ENCODE measurements at regions not wholly inside any gene's neighbourhood (a gene's known extent, or its start where the extent isn't known, plus 50 kb on each side); places are given as distances from the start of the nearest gene placed in this dataset.
A peak's percentile ranks its signal among the peaks of the same experiment; 100 is the strongest.
"Not testable (repeated sequence)": the region's sequence is repeated elsewhere in the genome, so short reads cannot be mapped to it uniquely, and the experiment has no call there.

- ChIA-PET POLR2A (interaction anchor here (0.6 kb wide), 1 partner anchor 26 kb away, joined by 4 read pairs; no protein-coding TSS in a partner anchor), CTCF (no interaction called here)
- Mint-ChIP-seq H3K27me3 (no peaks in the 10 kb centered on the region), H3K9me3 (ENCODE audit: low read depth) (no peaks in the 10 kb centered on the region), H3K36me3 (ENCODE audit: low read depth) (no peaks in the 10 kb centered on the region), H3K4me1 (peaks cover 9% of the 10 kb centered on the region), H3K4me3 (no peak overlapping the region), H3K27ac (no peak overlapping the region)
- ATAC-seq (no peak), DNase-seq (no peak)
- intact Hi-C loops (cut with DNase I, micrococcal nuclease): no loop called here
These were observed 97.7 kb upstream of the IFNG-AS1 start for GRCh38 chr12:67891596-67891995.

- ChIA-PET POLR2A (interaction anchor here (0.6 kb wide), 2 partner anchors 25 to 215 kb away, joined by 3 to 4 read pairs; no protein-coding TSS in a partner anchor), CTCF (interaction anchor here (1.1 kb wide), 1 partner anchor 23 kb away, joined by 4 read pairs; no protein-coding TSS in a partner anchor)
- Mint-ChIP-seq H3K4me3 (no peak overlapping the region), H3K27me3 (no peaks in the 10 kb centered on the region), H3K36me3 (ENCODE audit: low read depth) (no peaks in the 10 kb centered on the region), H3K27ac (no peak overlapping the region), H3K4me1 (peaks cover 9% of the 10 kb centered on the region), H3K9me3 (ENCODE audit: low read depth) (no peaks in the 10 kb centered on the region)
- DNase-seq (no peak), ATAC-seq (no peak)
- intact Hi-C loops (cut with DNase I, micrococcal nuclease): no loop called here
These were observed 96.8 kb upstream of the IFNG-AS1 start for GRCh38 chr12:67892259-67893021.

GRCh38 chr12:67893022-67893580, 96.1 kb upstream of the IFNG-AS1 start:
- intact Hi-C loops (cut with DNase I, micrococcal nuclease): no loop called here
- ATAC-seq: no peak
- ChIA-PET CTCF (interaction anchor here (1.1 kb wide), 1 partner anchor 24 kb away, joined by 4 read pairs; no protein-coding TSS in a partner anchor), POLR2A (no interaction called here)
- H3K4me3 Mint-ChIP-seq: no peak overlapping the region
- H3K4me1 Mint-ChIP-seq: peaks cover 9% of the 10 kb centered on the region
- no peaks in the 10 kb centered on the region for H3K9me3 Mint-ChIP-seq (ENCODE audit: low read depth)
- H3K36me3 Mint-ChIP-seq (ENCODE audit: low read depth): no peaks in the 10 kb centered on the region
- no peaks in the 10 kb centered on the region for H3K27me3 Mint-ChIP-seq
- no peak for DNase-seq
- H3K27ac Mint-ChIP-seq: no peak overlapping the region

GRCh38 chr12:67900418-67900817, 88.8 kb upstream of the IFNG-AS1 start:
- POLR2A ChIA-PET, H3K27me3 Mint-ChIP-seq: not testable (repeated sequence)

GRCh38 chr12:67909091-67909531, 80.1 kb upstream of the IFNG-AS1 start:
- H3K4me1 Mint-ChIP-seq: no peaks in the 10 kb centered on the region
- intact Hi-C loops (cut with DNase I, micrococcal nuclease): no loop called here
- POLR2A ChIA-PET: no interaction called here
- DNase-seq (no peak), ATAC-seq (no peak)
- no peak overlapping the region for H3K27ac Mint-ChIP-seq
- CTCF ChIA-PET: interaction anchor here (0.6 kb wide), 1 partner anchor 282 kb away, joined by 3 read pairs; no protein-coding TSS in a partner anchor
- H3K27me3 Mint-ChIP-seq: no peaks in the 10 kb centered on the region
- H3K9me3 Mint-ChIP-seq (ENCODE audit: low read depth): peaks cover 4% of the 10 kb centered on the region
- H3K4me3 Mint-ChIP-seq: no peak overlapping the region
- H3K36me3 Mint-ChIP-seq (ENCODE audit: low read depth): no peaks in the 10 kb centered on the region

More at GRCh38 chr12:67900418-67900817, 88.8 kb upstream of the IFNG-AS1 start:
- ATAC-seq; H3K27ac Mint-ChIP-seq; H3K4me1 Mint-ChIP-seq; CTCF ChIA-PET; H3K9me3 Mint-ChIP-seq (ENCODE audit: low read depth); H3K4me3 Mint-ChIP-seq; DNase-seq; intact Hi-C loops (cut with DNase I, micrococcal nuclease); H3K36me3 Mint-ChIP-seq (ENCODE audit: low read depth): not testable (repeated sequence)

GRCh38 chr12:67909681-67910080, 79.6 kb upstream of the IFNG-AS1 start:
- Mint-ChIP-seq H3K27ac (no peak overlapping the region), H3K4me3 (no peak overlapping the region), H3K9me3 (ENCODE audit: low read depth) (peaks cover 4% of the 10 kb centered on the region), H3K27me3 (no peaks in the 10 kb centered on the region), H3K4me1 (no peaks in the 10 kb centered on the region), H3K36me3 (ENCODE audit: low read depth) (no peaks in the 10 kb centered on the region)
- no peak for ATAC-seq
- ChIA-PET POLR2A (no interaction called here), CTCF (interaction anchor here (0.6 kb wide), 1 partner anchor 282 kb away, joined by 3 read pairs; no protein-coding TSS in a partner anchor)
- DNase-seq: no peak
- intact Hi-C loops (cut with DNase I, micrococcal nuclease): no loop called here

- intact Hi-C loops (cut with DNase I, micrococcal nuclease): no loop called here
- POLR2A ChIA-PET: no interaction called here
- CTCF ChIA-PET: interaction anchor here (1.0 kb wide), 1 partner anchor 13 kb away, joined by 4 read pairs; no protein-coding TSS in a partner anchor
- no peaks in the 10 kb centered on the region for H3K27me3 Mint-ChIP-seq
- H3K4me3 Mint-ChIP-seq: no peak overlapping the region
- H3K36me3 Mint-ChIP-seq (ENCODE audit: low read depth): no peaks in the 10 kb centered on the region
- no peaks in the 10 kb centered on the region for H3K4me1 Mint-ChIP-seq
- peaks cover 4% of the 10 kb centered on the region for H3K9me3 Mint-ChIP-seq (ENCODE audit: low read depth)
- DNase-seq (no peak), ATAC-seq (no peak)
- H3K27ac Mint-ChIP-seq: no peak overlapping the region
These were observed 78.6 kb upstream of the IFNG-AS1 start for GRCh38 chr12:67910360-67911274.

GRCh38 chr12:67911275-67911600, 78.0 kb upstream of the IFNG-AS1 start:
- intact Hi-C loops (cut with DNase I, micrococcal nuclease): no loop called here
- DNase-seq (no peak), ATAC-seq (no peak)
- no peak overlapping the region for H3K27ac Mint-ChIP-seq
- no peaks in the 10 kb centered on the region for H3K27me3 Mint-ChIP-seq
- no peaks in the 10 kb centered on the region for H3K4me1 Mint-ChIP-seq
- H3K4me3 Mint-ChIP-seq: no peak overlapping the region
- POLR2A ChIA-PET: no interaction called here
- H3K36me3 Mint-ChIP-seq (ENCODE audit: low read depth): no peaks in the 10 kb centered on the region
- H3K9me3 Mint-ChIP-seq (ENCODE audit: low read depth): peaks cover 4% of the 10 kb centered on the region
- CTCF ChIA-PET: interaction anchor here (1.0 kb wide), 1 partner anchor 13 kb away, joined by 4 read pairs; no protein-coding TSS in a partner anchor

- H3K27ac Mint-ChIP-seq: no peak overlapping the region
- H3K4me3 Mint-ChIP-seq: no peak overlapping the region
- intact Hi-C loops (cut with DNase I, micrococcal nuclease): no loop called here
- no peaks in the 10 kb centered on the region for H3K36me3 Mint-ChIP-seq (ENCODE audit: low read depth)
- no peaks in the 10 kb centered on the region for H3K4me1 Mint-ChIP-seq
- POLR2A ChIA-PET: no interaction called here
- no peak for ATAC-seq
- no peak for DNase-seq
- H3K9me3 Mint-ChIP-seq (ENCODE audit: low read depth): peaks cover 4% of the 10 kb centered on the region
- CTCF ChIA-PET: no interaction called here
- no peaks in the 10 kb centered on the region for H3K27me3 Mint-ChIP-seq
These were observed 77.5 kb upstream of the IFNG-AS1 start for GRCh38 chr12:67911789-67912188.

GRCh38 chr12:67915335-67915851, 73.9 kb upstream of the IFNG-AS1 start:
- intact Hi-C loops (cut with DNase I, micrococcal nuclease): no loop called here
- H3K4me3 Mint-ChIP-seq: no peak overlapping the region
- H3K36me3 Mint-ChIP-seq (ENCODE audit: low read depth): no peaks in the 10 kb centered on the region
- no peaks in the 10 kb centered on the region for H3K27me3 Mint-ChIP-seq
- H3K9me3 Mint-ChIP-seq (ENCODE audit: low read depth): no peaks in the 10 kb centered on the region
- ATAC-seq: no peak
- no peak for DNase-seq
- peaks cover 8% of the 10 kb centered on the region for H3K4me1 Mint-ChIP-seq
- H3K27ac Mint-ChIP-seq: no peak overlapping the region
- ChIA-PET CTCF (interaction anchor here (0.8 kb wide), 1 partner anchor 1674 kb away, joined by 3 read pairs; no protein-coding TSS in a partner anchor), POLR2A (no interaction called here)

GRCh38 chr12:67916266-67916970, 72.8 kb upstream of the IFNG-AS1 start:
- Mint-ChIP-seq H3K36me3 (ENCODE audit: low read depth) (no peaks in the 10 kb centered on the region), H3K9me3 (ENCODE audit: low read depth) (no peaks in the 10 kb centered on the region), H3K4me3 (no peak overlapping the region), H3K27me3 (no peaks in the 10 kb centered on the region), H3K4me1 (peaks cover 10% of the 10 kb centered on the region), H3K27ac (no peak overlapping the region)
- ChIA-PET CTCF (interaction anchor here (0.9 kb wide), 1 partner anchor 278 kb away, joined by 3 read pairs; no protein-coding TSS in a partner anchor), POLR2A (no interaction called here)
- DNase-seq: peak; percentile 13
- intact Hi-C loops (cut with DNase I, micrococcal nuclease): no loop called here
- peak; percentile 66 for ATAC-seq

Data from activated CD4-positive, alpha-beta T cell treated with anti-CD3 and anti-CD28 coated beads for 36 hours (primary cell).